Parathyroid adenoma (tissue), 2 donors: ENCODE measurements at regions not wholly inside any gene's neighbourhood (a gene's known extent, or its start where the extent isn't known, plus 50 kb on each side); places are given as distances from the start of the nearest gene placed in this dataset.

Experiments used
- H2AFZ ChIP-seq: fragments of 300-600 bp; sonication (generic); one replicate; pipeline ENCODE4 v1.7.0; 2017; ENCODE audit warnings: antibody characterized with exemption, mild to moderate bottlenecking
- H3K27ac ChIP-seq: fragments of 300-600 bp; sonication (generic); one replicate; pipeline ENCODE4 v1.7.0; 2017
- H3K27me3 ChIP-seq: fragments of 300-600 bp; sonication (generic); one replicate; pipeline ENCODE4 v1.7.0; 2017; ENCODE audit warnings: low read length; ENCODE audit not compliant: control insufficient read depth, insufficient read depth
- H3K36me3 ChIP-seq: fragments of 300-600 bp; sonication (generic); one replicate; pipeline ENCODE4 v1.7.0; 2017; ENCODE audit warnings: low read length; ENCODE audit not compliant: control insufficient read depth, insufficient read depth
- H3K4me1 ChIP-seq: fragments of 300-600 bp; sonication (generic); one replicate; pipeline ENCODE4 v1.7.0; 2017; ENCODE audit warnings: control low read depth
- H3K4me2 ChIP-seq: fragments of 300-600 bp; sonication (generic); one replicate; pipeline ENCODE4 v1.7.0; 2017; ENCODE audit warnings: low read length
- H3K4me3 ChIP-seq: fragments of 300-600 bp; sonication (generic); one replicate; pipeline ENCODE4 v1.7.0; 2017; ENCODE audit warnings: low read depth, low read length
- H3K79me2 ChIP-seq: fragments of 300-600 bp; sonication (generic); one replicate; pipeline ENCODE4 v1.7.0; 2017; ENCODE audit warnings: control low read depth
- H3K9ac ChIP-seq: fragments of 300-600 bp; sonication (generic); one replicate; pipeline ENCODE4 v1.7.0; 2017; ENCODE audit warnings: mild to moderate bottlenecking
- H3K9me3 ChIP-seq: fragments of 300-600 bp; sonication (generic); one replicate; pipeline ENCODE4 v1.7.0; 2017; ENCODE audit warnings: low read length; ENCODE audit not compliant: control insufficient read depth
- CTCF ChIP-seq: fragments of 300-600 bp; sonication (generic); IDR thresholded peaks from one replicate; pipeline ENCODE4 v1.7.0; 2017; ENCODE audit warnings: antibody characterized with exemption, mild to moderate bottlenecking
- donor health status: primary hyperparathyroidism.

GRCh38 chr5:58081435-58081834, 378.5 kb downstream of the PLK2 start:
- Histone ChIP-seq H3K79me2 (no peaks in the 10 kb centered on the region), H3K4me2 (no peak overlapping the region), H3K36me3 (no peaks in the 10 kb centered on the region), H3K9me3 (no peaks in the 10 kb centered on the region), H3K9ac (no peak overlapping the region), H3K27ac (no peak overlapping the region), H3K4me3 (no peak overlapping the region), H3K27me3 (no peaks in the 10 kb centered on the region), H3K4me1 (no peaks in the 10 kb centered on the region), H2AFZ (no peak overlapping the region)
- no peak for TF ChIP-seq CTCF

GRCh38 chr5:58080573-58080972, 379.3 kb downstream of the PLK2 start:
- Histone ChIP-seq H3K27ac (no peak overlapping the region), H3K27me3 (no peaks in the 10 kb centered on the region), H3K79me2 (no peaks in the 10 kb centered on the region), H3K36me3 (no peaks in the 10 kb centered on the region), H3K4me2 (no peak overlapping the region), H2AFZ (no peak overlapping the region), H3K4me3 (no peak overlapping the region), H3K9ac (no peak overlapping the region), H3K4me1 (no peaks in the 10 kb centered on the region), H3K9me3 (no peaks in the 10 kb centered on the region)
- no peak for TF ChIP-seq CTCF

GRCh38 chr5:58077966-58078365, 381.9 kb downstream of the PLK2 start:
- TF ChIP-seq CTCF, result no peak
- Histone ChIP-seq H3K36me3 (no peaks in the 10 kb centered on the region), H3K9me3 (no peaks in the 10 kb centered on the region), H3K4me3 (no peak overlapping the region), H3K27ac (no peak overlapping the region), H3K27me3 (no peaks in the 10 kb centered on the region), H3K79me2 (no peaks in the 10 kb centered on the region), H3K4me1 (no peaks in the 10 kb centered on the region), H3K4me2 (no peak overlapping the region), H3K9ac (no peak overlapping the region), H2AFZ (no peak overlapping the region)

GRCh38 chr5:58077416-58077815, 382.5 kb downstream of the PLK2 start:
- Histone ChIP-seq H3K9ac (no peak overlapping the region), H3K4me2 (no peak overlapping the region), H3K27me3 (no peaks in the 10 kb centered on the region), H3K9me3 (no peaks in the 10 kb centered on the region), H3K79me2 (no peaks in the 10 kb centered on the region), H3K36me3 (no peaks in the 10 kb centered on the region), H3K4me1 (no peaks in the 10 kb centered on the region), H3K27ac (no peak overlapping the region), H3K4me3 (no peak overlapping the region), H2AFZ (no peak overlapping the region)
- no peak for TF ChIP-seq CTCF

- Histone ChIP-seq H3K27me3 (no peaks in the 10 kb centered on the region), H3K4me3 (no peak overlapping the region), H3K79me2 (no peaks in the 10 kb centered on the region), H3K9ac (no peak overlapping the region), H3K27ac (no peak overlapping the region), H3K4me1 (no peaks in the 10 kb centered on the region), H3K4me2 (no peak overlapping the region), H2AFZ (no peak overlapping the region), H3K9me3 (no peaks in the 10 kb centered on the region), H3K36me3 (no peaks in the 10 kb centered on the region)
- TF ChIP-seq CTCF, result no peak
These were observed 383.2 kb downstream of the PLK2 start for GRCh38 chr5:58076483-58077257.
